C4-2B (cell line): ENCODE measurements at regions not wholly inside any gene's neighbourhood (a gene's known extent, or its start where the extent isn't known, plus 50 kb on each side); places are given as distances from the start of the nearest gene placed in this dataset.

Experiments used
- ZFX ChIP-seq: fragments of 450-650 bp; IDR thresholded peaks from 2 replicates; pipeline ENCODE4 v1.6.1; 2017
- TF ChIP-seq, protein P1 (sequence below): fragments of 450-650 bp; conservative IDR thresholded peaks from 2 replicates; pipeline ENCODE4 v1.5.1; 2017; ENCODE audit warnings: mild to moderate bottlenecking

- TF ChIP-seq, protein P1, sequence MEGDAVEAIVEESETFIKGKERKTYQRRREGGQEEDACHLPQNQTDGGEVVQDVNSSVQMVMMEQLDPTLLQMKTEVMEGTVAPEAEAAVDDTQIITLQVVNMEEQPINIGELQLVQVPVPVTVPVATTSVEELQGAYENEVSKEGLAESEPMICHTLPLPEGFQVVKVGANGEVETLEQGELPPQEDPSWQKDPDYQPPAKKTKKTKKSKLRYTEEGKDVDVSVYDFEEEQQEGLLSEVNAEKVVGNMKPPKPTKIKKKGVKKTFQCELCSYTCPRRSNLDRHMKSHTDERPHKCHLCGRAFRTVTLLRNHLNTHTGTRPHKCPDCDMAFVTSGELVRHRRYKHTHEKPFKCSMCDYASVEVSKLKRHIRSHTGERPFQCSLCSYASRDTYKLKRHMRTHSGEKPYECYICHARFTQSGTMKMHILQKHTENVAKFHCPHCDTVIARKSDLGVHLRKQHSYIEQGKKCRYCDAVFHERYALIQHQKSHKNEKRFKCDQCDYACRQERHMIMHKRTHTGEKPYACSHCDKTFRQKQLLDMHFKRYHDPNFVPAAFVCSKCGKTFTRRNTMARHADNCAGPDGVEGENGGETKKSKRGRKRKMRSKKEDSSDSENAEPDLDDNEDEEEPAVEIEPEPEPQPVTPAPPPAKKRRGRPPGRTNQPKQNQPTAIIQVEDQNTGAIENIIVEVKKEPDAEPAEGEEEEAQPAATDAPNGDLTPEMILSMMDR = no peak
- no peak for TF ChIP-seq ZFX
These were observed 612.5 kb upstream of the ATXN8OS start for GRCh38 chr13:69495096-69495495.
